CD14-positive monocyte (primary cell): ENCODE measurements at regions not wholly inside any gene's neighbourhood (a gene's known extent, or its start where the extent isn't known, plus 50 kb on each side); places are given as distances from the start of the nearest gene placed in this dataset.
A peak's percentile ranks its signal among the peaks of the same experiment; 100 is the strongest.

Experiments used
- DNase-seq, 3 donors: peaks; one replicate each; pipeline ENCODE4 v3.0.0-alpha.2; 2011 to 2022
- H2AFZ ChIP-seq: 2 replicates; pipeline ENCODE4 v1.6.0; 2012; ENCODE audit warnings: mild to moderate bottlenecking, low read depth, low read length, inconsistent platforms; ENCODE audit not compliant: insufficient read depth, poor library complexity, severe bottlenecking
- H3K27ac ChIP-seq, 2 donors: 1 replicate in 1 of 2; 2 replicates in 1 of 2; pipeline ENCODE4 v1.5.1; 2012 to 2013; ENCODE audit warnings: low read length in 2 of 2, control low read depth in 1 of 2, inconsistent platforms in 1 of 2, low read depth in 1 of 2, mild to moderate bottlenecking in 1 of 2
- H3K27me3 ChIP-seq, 2 donors: one replicate each; pipeline versions ENCODE4 v1.6.0 to v1.6.1; 2011 to 2013; ENCODE audit warnings: low read length in 2 of 2; ENCODE audit not compliant: control insufficient read depth in 2 of 2, insufficient read depth in 2 of 2
- H3K36me3 ChIP-seq, 2 donors: replicated peaks in 1 of 2; 1 replicate in 1 of 2; 2 replicates in 1 of 2; pipeline versions ENCODE4 v1.5.1 to v1.6.1; 2012 to 2013; ENCODE audit warnings: low read length in 2 of 2, control low read depth in 1 of 2, inconsistent platforms in 1 of 2, mild to moderate bottlenecking in 1 of 2; ENCODE audit not compliant: insufficient read depth in 2 of 2, control insufficient read depth in 1 of 2
- H3K4me1 ChIP-seq, 2 donors: 1 replicate in 1 of 2; 2 replicates in 1 of 2; pipeline versions ENCODE4 v1.5.1 to v1.6.1; 2012 to 2013; ENCODE audit warnings: low read length in 2 of 2, control low read depth in 1 of 2, inconsistent platforms in 1 of 2, mild to moderate bottlenecking in 1 of 2, moderate library complexity in 1 of 2; ENCODE audit not compliant: insufficient read depth in 2 of 2, control insufficient read depth in 1 of 2
- H3K4me2 ChIP-seq: replicated peaks from 2 replicates; pipeline ENCODE3; 2012; ENCODE audit warnings: low read length, moderate library complexity, mild to moderate bottlenecking; ENCODE audit not compliant: poor library complexity, severe bottlenecking; ENCODE audit errors: extremely low read depth
- H3K4me3 ChIP-seq, 3 experiments: fragments of 200-600 bp in 1 of 3; sonication (generic) in 1 of 3; replicated peaks in 1 of 3; 1 replicate in 2 of 3; 2 replicates in 1 of 3; pipeline ENCODE4 v1.5.1; 2011 to 2013; ENCODE audit warnings: low read length in 3 of 3, mild to moderate bottlenecking in 3 of 3, control low read depth in 2 of 3, low read depth in 2 of 3, inconsistent platforms in 1 of 3, moderate library complexity in 1 of 3
- H3K79me2 ChIP-seq: 2 replicates; pipeline ENCODE4 v1.6.0; 2012; ENCODE audit warnings: mild to moderate bottlenecking, control low read depth, inconsistent platforms, low read length, moderate library complexity; ENCODE audit not compliant: insufficient read depth
- H3K9ac ChIP-seq: 2 replicates; pipeline ENCODE4 v1.6.0; 2017; ENCODE audit warnings: low read length, mild to moderate bottlenecking; ENCODE audit not compliant: insufficient read depth, poor library complexity, severe bottlenecking
- H3K9me3 ChIP-seq, 2 donors: replicated peaks in 1 of 2; 1 replicate in 1 of 2; 2 replicates in 1 of 2; pipeline versions ENCODE4 v1.5.1 to v1.6.1; 2012 to 2013; ENCODE audit warnings: low read length in 2 of 2, control low read depth in 1 of 2; ENCODE audit not compliant: control insufficient read depth in 1 of 2, insufficient read depth in 1 of 2
- H4K20me1 ChIP-seq: 2 replicates; pipeline ENCODE4 v1.6.0; 2012; ENCODE audit warnings: mild to moderate bottlenecking, low read length, control low read depth, moderate library complexity; ENCODE audit not compliant: insufficient read depth
- H3K27ac Mint-ChIP-seq, 7 donors: one replicate each; pipeline ENCODE4 v1.8.0; 2020; ENCODE audit warnings: mild to moderate bottlenecking in 7 of 7, mixed read lengths in 7 of 7, moderate library complexity in 6 of 7, inconsistent platforms in 2 of 7
- H3K27me3 Mint-ChIP-seq, 3 donors: one replicate each; pipeline ENCODE4 v1.8.0; 2021 to 2022; ENCODE audit warnings: low read depth in 3 of 3, mild to moderate bottlenecking in 3 of 3, mixed read lengths in 3 of 3, moderate library complexity in 3 of 3, inconsistent platforms in 1 of 3
- H3K36me3 Mint-ChIP-seq, 2 donors: one replicate each; pipeline ENCODE4 v1.8.0; 2020; ENCODE audit warnings: mixed read lengths in 2 of 2, inconsistent platforms in 1 of 2, mild to moderate bottlenecking in 1 of 2
- H3K4me1 Mint-ChIP-seq: one replicate; pipeline ENCODE4 v1.8.0; 2020; ENCODE audit warnings: mild to moderate bottlenecking, mixed read lengths
- H3K4me3 Mint-ChIP-seq, 2 donors: one replicate each; pipeline ENCODE4 v1.8.0; 2020; ENCODE audit warnings: mild to moderate bottlenecking in 2 of 2, mixed read lengths in 2 of 2, moderate library complexity in 1 of 2
- H3K9me3 Mint-ChIP-seq, 7 donors: one replicate each; pipeline ENCODE4 v1.8.0; 2020 to 2022; ENCODE audit warnings: mixed read lengths in 7 of 7, mild to moderate bottlenecking in 6 of 7, moderate library complexity in 6 of 7, inconsistent platforms in 2 of 7
- WGBS: methylation state at CpG from one replicate; pipeline ENCODE4 v1.1.5; 2013; ENCODE audit warnings: missing lambda C conversion rate; ENCODE audit not compliant: insufficient coverage; 5-methylcytosine and 5-hydroxymethylcytosine counted together
- intact Hi-C, 2 donors: fragments of 100-400 bp; cut with micrococcal nuclease; formaldehyde crosslinking; loops; one replicate each; pipeline versions ENCODE4 v1.15.0 to v1.15.1; 2023
- TF ChIP-seq, protein P1 (sequence below): fragments of 200-600 bp; IDR thresholded peaks from one replicate; pipeline ENCODE4 v1.8.0; 2022; ENCODE audit warnings: antibody characterized with exemption, mild to moderate bottlenecking

DNA sequence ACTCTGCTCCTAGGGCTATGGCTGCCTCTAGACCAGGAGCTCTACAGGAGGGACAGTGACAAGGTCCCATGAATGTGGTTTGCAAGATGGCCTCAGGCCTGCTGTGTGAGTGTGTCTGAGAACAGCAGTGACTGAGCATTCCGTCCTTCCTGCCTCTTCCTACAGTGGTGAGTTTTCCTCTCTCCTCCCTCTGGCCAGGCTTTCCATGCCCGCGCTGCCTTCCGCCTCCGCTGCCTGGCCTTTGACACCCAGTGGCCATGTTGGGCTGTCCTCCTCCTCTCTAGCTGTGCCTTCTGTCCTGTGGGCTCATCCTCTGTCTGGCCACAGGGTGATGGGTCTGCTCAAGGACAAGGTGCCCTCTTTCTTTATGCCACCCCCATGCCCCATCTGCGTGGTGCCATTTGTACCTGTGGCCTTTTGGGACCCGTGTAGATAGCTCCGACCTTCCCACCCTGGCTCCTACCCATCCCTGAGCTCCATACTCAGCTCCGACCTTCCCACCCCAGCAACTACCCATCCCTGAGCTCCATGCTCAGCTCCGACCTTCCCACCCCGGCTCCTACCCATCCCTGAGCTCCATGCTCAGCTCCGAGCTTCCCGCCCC is 970.4 kb downstream of the BRD1 start:
- whole genome bisulfite sequencing: 88% methylated on average over 11 of the region's 13 CpGs
- no peaks in the 10 kb centered on the region for H3K36me3 Mint-ChIP-seq

DNA sequence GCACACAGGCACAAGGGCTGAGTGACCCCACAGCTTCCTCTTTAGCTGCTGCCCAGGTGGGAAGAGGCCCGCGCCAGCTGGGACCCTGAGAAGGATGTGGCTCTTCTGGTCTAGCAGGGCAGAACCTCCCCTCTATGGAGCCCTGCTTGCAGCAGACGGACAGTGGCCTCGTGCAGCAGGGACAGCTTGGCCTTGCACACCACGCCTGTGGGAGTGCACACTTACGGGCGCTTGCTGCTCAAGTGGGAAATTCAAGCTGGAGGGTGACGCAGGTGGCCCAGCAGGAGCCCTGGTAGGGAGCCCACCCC is 971.4 kb downstream of the BRD1 start:
- DNase-seq: no peak
- no peaks in the 10 kb centered on the region for H3K79me2 ChIP-seq
- TF ChIP-seq, protein P1, sequence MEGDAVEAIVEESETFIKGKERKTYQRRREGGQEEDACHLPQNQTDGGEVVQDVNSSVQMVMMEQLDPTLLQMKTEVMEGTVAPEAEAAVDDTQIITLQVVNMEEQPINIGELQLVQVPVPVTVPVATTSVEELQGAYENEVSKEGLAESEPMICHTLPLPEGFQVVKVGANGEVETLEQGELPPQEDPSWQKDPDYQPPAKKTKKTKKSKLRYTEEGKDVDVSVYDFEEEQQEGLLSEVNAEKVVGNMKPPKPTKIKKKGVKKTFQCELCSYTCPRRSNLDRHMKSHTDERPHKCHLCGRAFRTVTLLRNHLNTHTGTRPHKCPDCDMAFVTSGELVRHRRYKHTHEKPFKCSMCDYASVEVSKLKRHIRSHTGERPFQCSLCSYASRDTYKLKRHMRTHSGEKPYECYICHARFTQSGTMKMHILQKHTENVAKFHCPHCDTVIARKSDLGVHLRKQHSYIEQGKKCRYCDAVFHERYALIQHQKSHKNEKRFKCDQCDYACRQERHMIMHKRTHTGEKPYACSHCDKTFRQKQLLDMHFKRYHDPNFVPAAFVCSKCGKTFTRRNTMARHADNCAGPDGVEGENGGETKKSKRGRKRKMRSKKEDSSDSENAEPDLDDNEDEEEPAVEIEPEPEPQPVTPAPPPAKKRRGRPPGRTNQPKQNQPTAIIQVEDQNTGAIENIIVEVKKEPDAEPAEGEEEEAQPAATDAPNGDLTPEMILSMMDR: no peak
- no peak overlapping the region for H2AFZ ChIP-seq
- Mint-ChIP-seq H3K4me1 (no peaks in the 10 kb centered on the region), H3K9me3 (peaks cover 3 to 16% (median 5%) of the 10 kb centered on the region in 7 donors), H3K36me3 (no peaks in the 10 kb centered on the region), H3K27me3 (peaks cover 1 to 5% (median 3%) of the 10 kb centered on the region in 3 donors), H3K27ac (no peak overlapping the region), H3K4me3 (no peak overlapping the region)
- H3K9me3 ChIP-seq: peaks cover 0 to 4% of the 10 kb centered on the region in 2 donors
- no peaks in the 10 kb centered on the region for H3K36me3 ChIP-seq
- H3K9ac ChIP-seq: no peak overlapping the region
- no peaks in the 10 kb centered on the region for H3K27me3 ChIP-seq
- H3K4me3 ChIP-seq: no peak overlapping the region
- H3K4me2 ChIP-seq: no peak overlapping the region
- no peaks in the 10 kb centered on the region for H3K4me1 ChIP-seq
- intact Hi-C loops: no loop called here
- no peak overlapping the region for H3K27ac ChIP-seq
- 88% methylated on average over 7 of the region's 8 CpGs for WGBS
- no peaks in the 10 kb centered on the region for H4K20me1 ChIP-seq

More for the DNA sequence above, 970.4 kb downstream of the BRD1 start:
- H3K4me2 ChIP-seq: no peak overlapping the region
- H3K27ac ChIP-seq: no peak overlapping the region
- H3K9ac ChIP-seq: no peak overlapping the region
- Mint-ChIP-seq H3K27me3 (peaks cover 0 to 5% (median 1%) of the 10 kb centered on the region in 3 donors), H3K9me3 (peaks cover 3 to 20% (median 6%) of the 10 kb centered on the region in 7 donors), H3K4me3 (no peak overlapping the region), H3K4me1 (no peaks in the 10 kb centered on the region), H3K27ac (peak overlapping the region in 1 of 7 donors; percentile 3)
- H2AFZ ChIP-seq: no peak overlapping the region
- H3K4me3 ChIP-seq: no peak overlapping the region
- no peak for DNase-seq
- no peaks in the 10 kb centered on the region for H4K20me1 ChIP-seq
- TF ChIP-seq, protein P1: no peak
- intact Hi-C loops: no loop called here
- H3K27me3 ChIP-seq: no peaks in the 10 kb centered on the region
- H3K79me2 ChIP-seq: no peaks in the 10 kb centered on the region
- no peaks in the 10 kb centered on the region for H3K4me1 ChIP-seq
- peaks cover 0 to 4% of the 10 kb centered on the region in 2 donors for H3K9me3 ChIP-seq
- H3K36me3 ChIP-seq: no peaks in the 10 kb centered on the region
